ENCODE measurements at regions not wholly inside any gene's neighbourhood (a gene's known extent, or its start where the extent isn't known, plus 50 kb on each side); places are given as distances from the start of the nearest gene placed in this dataset.

GRCh38 chr12:32027684-32028365 lies 68.6 kb downstream of the RESF1 start:
- Histone ChIP-seq H3K79me2 (ENCODE audit: control insufficient read depth, insufficient read depth, low read length) (no peaks in the 10 kb centered on the region), H3K4me2 (ENCODE audit: control insufficient read depth, extremely low read depth, insufficient read depth, low read depth, low read length) (no peak overlapping the region), H3K27ac (ENCODE audit: control insufficient read depth, insufficient read depth, low read length) (no peak overlapping the region), H3K27me3 (ENCODE audit: control insufficient read depth, extremely low read depth, insufficient read depth, low read length) (no peaks in the 10 kb centered on the region), H3K4me1 (ENCODE audit: control insufficient read depth, extremely low read depth, insufficient read depth, low read length) (no peaks in the 10 kb centered on the region), H3K9me1 (ENCODE audit: control insufficient read depth, extremely low read depth, insufficient read depth, low read length) (no peaks in the 10 kb centered on the region), H3K9me3 (ENCODE audit: control insufficient read depth, low read depth, low read length) (no peaks in the 10 kb centered on the region), H3K4me3 (ENCODE audit: control insufficient read depth in 2 of 3, extremely low read depth in 1 of 3, insufficient read depth in 2 of 3, low read depth in 1 of 3, low read length in 3 of 3) (no peak overlapping the region), H2AFZ (ENCODE audit: control insufficient read depth, low read length) (no peak overlapping the region), H3K9ac (ENCODE audit: control insufficient read depth, extremely low read depth, insufficient read depth, low read length) (no peak overlapping the region), H3K36me3 (ENCODE audit: control insufficient read depth in 2 of 2, extremely low read depth in 1 of 2, insufficient read depth in 2 of 2, low read length in 2 of 2) (no peaks in the 10 kb centered on the region), H4K20me1 (ENCODE audit: control insufficient read depth, extremely low read depth, insufficient read depth, low read length) (no peaks in the 10 kb centered on the region)
- DNase-seq (ENCODE audit: low read depth, low spot score) (no peak), FAIRE-seq (no peak)
- TF ChIP-seq EZH2 (IDR thresholded peaks at IDR 0.05; ENCODE audit: low read length) (no peak), CTCF (optimal IDR thresholded peaks at IDR 0.05 in 1 of 3, IDR thresholded peaks at IDR 0.05 in 1 of 3, conservative IDR thresholded peaks at IDR 0.05 in 1 of 3; ENCODE audit: extremely low read depth in 1 of 3, insufficient read depth in 2 of 3, low read length in 3 of 3) (no peak)
- dilution Hi-C loops (cut with MboI; ENCODE audit: extremely low pct_ligation_motif_present, low sequenced_read_pairs) = no loop called here

- H3K4me1 ChIP-seq (ENCODE audit: control insufficient read depth, extremely low read depth, insufficient read depth, low read length) = no peaks in the 10 kb centered on the region
- TF ChIP-seq EZH2 (IDR thresholded peaks at IDR 0.05; ENCODE audit: low read length) = no peak
- TF ChIP-seq CTCF (optimal IDR thresholded peaks at IDR 0.05 in 1 of 3, IDR thresholded peaks at IDR 0.05 in 1 of 3, conservative IDR thresholded peaks at IDR 0.05 in 1 of 3; ENCODE audit: extremely low read depth in 1 of 3, insufficient read depth in 2 of 3, low read length in 3 of 3) = no peak
- FAIRE-seq (no peak), DNase-seq (ENCODE audit: low read depth, low spot score) (no peak)
- no peak overlapping the region for H2AFZ ChIP-seq (ENCODE audit: control insufficient read depth, low read length)
- no peaks in the 10 kb centered on the region for H3K27me3 ChIP-seq (ENCODE audit: control insufficient read depth, extremely low read depth, insufficient read depth, low read length)
- no peaks in the 10 kb centered on the region for H3K9me3 ChIP-seq (ENCODE audit: control insufficient read depth, low read depth, low read length)
- no peaks in the 10 kb centered on the region for H4K20me1 ChIP-seq (ENCODE audit: control insufficient read depth, extremely low read depth, insufficient read depth, low read length)
- H3K27ac ChIP-seq (ENCODE audit: control insufficient read depth, insufficient read depth, low read length) = no peak overlapping the region
- H3K4me2 ChIP-seq (ENCODE audit: control insufficient read depth, extremely low read depth, insufficient read depth, low read depth, low read length) = no peak overlapping the region
- H3K9me1 ChIP-seq (ENCODE audit: control insufficient read depth, extremely low read depth, insufficient read depth, low read length) = no peaks in the 10 kb centered on the region
- dilution Hi-C loops (cut with MboI; ENCODE audit: extremely low pct_ligation_motif_present, low sequenced_read_pairs) = no loop called here
- no peaks in the 10 kb centered on the region for H3K36me3 ChIP-seq (ENCODE audit: control insufficient read depth in 2 of 2, extremely low read depth in 1 of 2, insufficient read depth in 2 of 2, low read length in 2 of 2)
- H3K79me2 ChIP-seq (ENCODE audit: control insufficient read depth, insufficient read depth, low read length) = no peaks in the 10 kb centered on the region
- H3K9ac ChIP-seq (ENCODE audit: control insufficient read depth, extremely low read depth, insufficient read depth, low read length) = no peak overlapping the region
- no peak overlapping the region for H3K4me3 ChIP-seq (ENCODE audit: control insufficient read depth in 2 of 3, extremely low read depth in 1 of 3, insufficient read depth in 2 of 3, low read depth in 1 of 3, low read length in 3 of 3)
These were observed 70.9 kb downstream of the RESF1 start for GRCh38 chr12:32030151-32030550.
